ENCODE measurements at regions not wholly inside any gene's neighbourhood (a gene's known extent, or its start where the extent isn't known, plus 50 kb on each side); places are given as distances from the start of the nearest gene placed in this dataset.

DNA sequence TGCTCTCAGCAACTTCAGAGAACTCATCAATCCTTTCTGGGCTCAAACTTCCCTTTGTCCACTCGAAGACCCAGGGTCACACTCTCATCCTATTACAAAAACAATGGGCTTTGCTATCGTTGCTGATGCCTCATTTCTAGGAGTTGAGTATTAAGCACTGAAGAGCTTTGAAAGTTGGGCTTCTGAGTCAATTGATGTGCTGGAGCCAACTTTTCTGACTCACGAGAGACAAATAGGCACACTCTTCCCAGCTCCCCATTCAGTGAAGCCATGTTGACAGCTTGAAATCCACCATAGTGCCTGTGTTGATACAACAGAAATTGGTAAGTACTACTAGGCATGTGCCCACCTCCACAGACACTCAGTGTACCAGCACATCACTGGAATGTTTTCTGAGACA, 97.5 kb upstream of the PRSS58 start:
- DNase-seq (ENCODE audit: low spot score in 2 of 2) = no peak
- H3K36me3 ChIP-seq = no peaks in the 10 kb centered on the region
- no peak overlapping the region for H3K4me3 ChIP-seq
- peaks cover 0 to 5% (median 0%) of the 10 kb centered on the region in 4 donors for H3K4me1 ChIP-seq
- H3K27me3 ChIP-seq = no peaks in the 10 kb centered on the region
- WGBS, 2 donors = 31% methylated on average over 3 of the region's 3 CpGs
- no peak overlapping the region for H3K27ac ChIP-seq
- no peaks in the 10 kb centered on the region for H3K9me3 ChIP-seq
- TF ChIP-seq EP300 (IDR thresholded peaks at IDR 0.05) = no peak

DNA sequence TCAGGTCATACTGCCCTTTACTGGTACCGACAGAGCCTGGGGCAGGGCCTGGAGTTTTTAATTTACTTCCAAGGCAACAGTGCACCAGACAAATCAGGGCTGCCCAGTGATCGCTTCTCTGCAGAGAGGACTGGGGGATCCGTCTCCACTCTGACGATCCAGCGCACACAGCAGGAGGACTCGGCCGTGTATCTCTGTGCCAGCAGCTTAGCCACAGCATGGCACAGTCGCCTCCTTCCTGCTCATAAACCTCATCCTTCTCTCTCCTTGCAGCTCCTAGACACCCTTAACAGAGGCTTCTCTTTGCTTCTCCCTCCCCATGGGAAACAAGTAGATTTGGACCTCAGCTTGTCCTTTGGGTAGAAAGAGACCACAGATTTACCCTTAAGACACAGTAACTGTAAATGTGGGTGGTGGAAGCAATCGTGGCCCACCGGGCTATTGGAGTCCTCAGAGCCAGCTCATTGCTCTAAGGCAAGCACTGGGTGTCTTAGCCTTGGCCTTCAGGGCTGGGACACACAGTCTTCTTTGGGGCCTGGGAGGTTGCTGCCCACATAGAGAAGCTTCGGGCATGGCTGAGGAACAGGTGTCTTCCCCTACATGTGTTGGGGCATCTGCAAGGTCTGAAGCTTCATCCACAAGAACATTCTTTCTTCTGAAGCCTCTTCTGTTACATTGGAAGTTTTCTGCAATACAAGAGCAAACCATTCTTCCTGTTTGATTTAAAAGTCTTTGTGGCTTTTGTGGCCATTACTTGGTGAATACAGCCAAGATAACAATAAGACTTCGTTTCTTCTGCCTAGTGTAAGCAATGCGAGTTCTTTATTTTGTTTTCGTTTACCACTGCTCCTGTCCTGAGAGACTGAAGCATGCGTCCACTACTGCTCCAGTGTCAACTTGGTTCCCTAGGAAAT, 95.5 kb upstream of the PRSS58 start:
- Histone ChIP-seq H3K9me3 (no peaks in the 10 kb centered on the region), H3K4me3 (no peak overlapping the region), H3K27ac (no peak overlapping the region), H3K4me1 (peaks cover 0 to 5% (median 0%) of the 10 kb centered on the region in 4 donors), H3K36me3 (no peaks in the 10 kb centered on the region), H3K27me3 (no peaks in the 10 kb centered on the region)
- no peak for TF ChIP-seq POLR2A (IDR thresholded peaks at IDR 0.05)
- no peak for TF ChIP-seq EP300 (IDR thresholded peaks at IDR 0.05)
- TF ChIP-seq, protein P1, sequence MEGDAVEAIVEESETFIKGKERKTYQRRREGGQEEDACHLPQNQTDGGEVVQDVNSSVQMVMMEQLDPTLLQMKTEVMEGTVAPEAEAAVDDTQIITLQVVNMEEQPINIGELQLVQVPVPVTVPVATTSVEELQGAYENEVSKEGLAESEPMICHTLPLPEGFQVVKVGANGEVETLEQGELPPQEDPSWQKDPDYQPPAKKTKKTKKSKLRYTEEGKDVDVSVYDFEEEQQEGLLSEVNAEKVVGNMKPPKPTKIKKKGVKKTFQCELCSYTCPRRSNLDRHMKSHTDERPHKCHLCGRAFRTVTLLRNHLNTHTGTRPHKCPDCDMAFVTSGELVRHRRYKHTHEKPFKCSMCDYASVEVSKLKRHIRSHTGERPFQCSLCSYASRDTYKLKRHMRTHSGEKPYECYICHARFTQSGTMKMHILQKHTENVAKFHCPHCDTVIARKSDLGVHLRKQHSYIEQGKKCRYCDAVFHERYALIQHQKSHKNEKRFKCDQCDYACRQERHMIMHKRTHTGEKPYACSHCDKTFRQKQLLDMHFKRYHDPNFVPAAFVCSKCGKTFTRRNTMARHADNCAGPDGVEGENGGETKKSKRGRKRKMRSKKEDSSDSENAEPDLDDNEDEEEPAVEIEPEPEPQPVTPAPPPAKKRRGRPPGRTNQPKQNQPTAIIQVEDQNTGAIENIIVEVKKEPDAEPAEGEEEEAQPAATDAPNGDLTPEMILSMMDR (IDR thresholded peaks at IDR 0.05) = no peak
- DNase-seq (ENCODE audit: low spot score in 2 of 2) = no peak
- 73 to 84% methylated on average over 15 of the region's 15 CpGs for WGBS, 2 donors

DNA sequence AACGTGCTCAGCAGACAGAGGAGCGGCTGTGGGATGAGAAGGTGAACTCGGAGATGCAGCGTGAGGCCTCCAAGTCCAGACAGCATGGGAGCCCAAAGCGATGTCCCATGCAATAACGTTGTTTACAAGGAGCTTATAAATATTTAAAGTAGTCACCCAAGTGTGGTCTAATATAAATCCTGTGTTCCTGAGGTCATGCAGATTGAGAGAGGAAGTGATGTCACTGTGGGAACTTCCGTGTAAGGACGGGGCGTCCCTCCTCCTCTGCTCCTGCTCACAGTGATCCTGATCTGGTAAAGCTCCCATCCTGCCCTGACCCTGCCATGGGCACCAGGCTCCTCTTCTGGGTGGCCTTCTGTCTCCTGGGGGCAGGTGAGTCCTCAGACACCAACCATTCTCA, 94.7 kb upstream of the PRSS58 start:
- no peaks in the 10 kb centered on the region for H3K36me3 ChIP-seq
- no peaks in the 10 kb centered on the region for H3K9me3 ChIP-seq
- no peaks in the 10 kb centered on the region for H3K27me3 ChIP-seq
- TF ChIP-seq, protein P1 (IDR thresholded peaks at IDR 0.05) = no peak
- no peak for TF ChIP-seq EP300 (IDR thresholded peaks at IDR 0.05)
- H3K27ac ChIP-seq = no peak overlapping the region
- 74 to 84% methylated on average over 9 of the region's 9 CpGs for WGBS, 2 donors
- DNase-seq (ENCODE audit: low spot score in 2 of 2) = no peak
- H3K4me3 ChIP-seq = no peak overlapping the region
- no peaks in the 10 kb centered on the region for H3K4me1 ChIP-seq

DNA sequence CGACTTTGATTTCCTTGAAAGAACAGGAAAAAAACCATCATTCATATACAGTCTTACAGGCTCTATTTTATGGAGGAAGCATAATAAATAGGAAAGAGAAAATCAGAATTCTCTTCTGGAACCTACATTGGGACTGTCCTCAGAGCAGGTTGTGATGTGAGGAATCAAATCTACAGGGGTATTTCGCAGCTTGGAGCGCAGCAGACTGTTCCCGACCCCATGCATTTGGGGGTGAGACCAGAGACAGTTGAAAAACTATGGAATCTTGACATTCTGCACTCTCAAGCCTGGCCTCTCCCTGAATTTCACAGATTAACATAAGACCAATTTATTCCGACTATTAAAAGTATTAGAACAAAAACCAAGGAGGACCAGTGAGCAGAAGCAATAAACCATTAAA, 93.3 kb upstream of the PRSS58 start:
- Histone ChIP-seq H3K4me1 (no peaks in the 10 kb centered on the region), H3K27me3 (no peaks in the 10 kb centered on the region), H3K36me3 (no peaks in the 10 kb centered on the region), H3K9me3 (no peaks in the 10 kb centered on the region), H3K4me3 (no peak overlapping the region), H3K27ac (no peak overlapping the region)
- 79 to 88% methylated on average over 5 of the region's 5 CpGs for WGBS, 2 donors
- no peak for DNase-seq (ENCODE audit: low spot score in 2 of 2)
- TF ChIP-seq, protein P1 (IDR thresholded peaks at IDR 0.05) = no peak
- TF ChIP-seq EP300 (IDR thresholded peaks at IDR 0.05) = no peak
- no peak for TF ChIP-seq POLR2A (IDR thresholded peaks at IDR 0.05)

DNA sequence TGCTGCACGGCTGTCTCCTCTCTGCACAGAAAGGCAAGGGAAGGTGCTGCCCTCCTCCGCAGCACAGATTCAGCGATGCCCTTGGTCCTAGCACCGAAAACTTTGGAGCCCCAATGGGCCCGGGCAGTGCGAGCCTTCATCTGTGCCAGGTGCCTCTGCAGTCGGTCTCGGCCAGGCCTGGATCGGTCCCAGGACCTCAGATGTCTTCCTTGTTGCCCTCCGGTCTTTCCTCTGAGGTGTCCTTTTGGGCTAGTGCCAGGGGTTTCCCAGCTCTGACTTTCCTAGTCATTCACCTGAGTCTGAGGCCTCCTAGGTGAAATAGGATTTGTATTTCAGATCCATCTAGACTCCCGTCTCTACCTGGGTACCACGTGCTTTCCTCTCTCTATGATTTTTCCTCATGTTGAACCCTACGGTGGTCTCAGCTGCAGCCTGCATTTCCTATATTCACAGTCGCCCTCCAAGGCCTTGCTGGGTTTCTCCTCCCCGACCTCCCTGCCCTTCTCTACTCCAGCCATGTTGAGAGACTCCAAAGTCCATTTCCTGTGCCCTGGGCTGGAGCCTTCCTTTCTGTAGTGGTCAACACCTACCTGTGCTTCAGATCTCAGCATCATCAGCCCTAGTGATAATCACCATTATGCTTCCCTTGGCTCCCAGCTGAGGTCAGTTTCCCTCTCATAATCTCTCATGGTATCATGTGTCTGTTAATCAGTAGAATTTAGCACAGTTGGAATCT, 92.0 kb upstream of the PRSS58 start:
- Histone ChIP-seq H3K36me3 (no peaks in the 10 kb centered on the region), H3K4me1 (no peaks in the 10 kb centered on the region), H3K4me3 (no peak overlapping the region), H3K9me3 (no peaks in the 10 kb centered on the region), H3K27ac (no peak overlapping the region), H3K27me3 (peaks cover 0 to 3% of the 10 kb centered on the region in 2 donors)
- WGBS, 2 donors = 91 to 92% methylated on average over 15 of the region's 15 CpGs
- DNase-seq (ENCODE audit: low spot score in 2 of 2) = no peak
- TF ChIP-seq, protein P1 (IDR thresholded peaks at IDR 0.05) = no peak
- TF ChIP-seq POLR2A (IDR thresholded peaks at IDR 0.05) (no peak), EP300 (IDR thresholded peaks at IDR 0.05) (no peak)

Data from tibial nerve (tissue), 4 donors.